ENCODE measurements at regions not wholly inside any gene's neighbourhood (a gene's known extent, or its start where the extent isn't known, plus 50 kb on each side); places are given as distances from the start of the nearest gene placed in this dataset.

- TF ChIP-seq JUND (IDR thresholded peaks at IDR 0.05; ENCODE audit: low read length) (no peak), POLR2AphosphoS5 (IDR thresholded peaks at IDR 0.05; ENCODE audit: low read depth, low read length) (no peak), RAD21 (IDR thresholded peaks at IDR 0.05 in 1 of 2, conservative IDR thresholded peaks at IDR 0.05 in 1 of 2; ENCODE audit: low read depth in 2 of 2, low read length in 2 of 2) (no peak), CTCF (IDR thresholded peaks at IDR 0.05; ENCODE audit: control extremely low read depth in 1 of 3, insufficient read depth in 1 of 3, low read depth in 1 of 3, low read length in 3 of 3) (no peak), TAF1 (IDR thresholded peaks at IDR 0.05; ENCODE audit: low read depth, low read length) (no peak), TBP (IDR thresholded peaks at IDR 0.05; ENCODE audit: low read depth, low read length) (no peak), JUN (IDR thresholded peaks at IDR 0.05; ENCODE audit: low read depth, low read length) (no peak), CEBPB (IDR thresholded peaks at IDR 0.05; ENCODE audit: low read depth, low read length) (no peak), CHD2 (IDR thresholded peaks at IDR 0.05; ENCODE audit: low read length) (no peak), POLR2A (IDR thresholded peaks at IDR 0.05; ENCODE audit: control extremely low read depth in 1 of 2, low read depth in 2 of 2, low read length in 2 of 2) (no peak), HDAC2 (IDR thresholded peaks at IDR 0.05; ENCODE audit: borderline replicate concordance in 1 of 2, low read depth in 2 of 2, low read length in 2 of 2) (no peak), EZH2 (IDR thresholded peaks at IDR 0.05; ENCODE audit: low read depth, low read length, severe bottlenecking) (no peak)
- TF ChIP-seq, protein P1, sequence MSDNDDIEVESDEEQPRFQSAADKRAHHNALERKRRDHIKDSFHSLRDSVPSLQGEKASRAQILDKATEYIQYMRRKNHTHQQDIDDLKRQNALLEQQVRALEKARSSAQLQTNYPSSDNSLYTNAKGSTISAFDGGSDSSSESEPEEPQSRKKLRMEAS (IDR thresholded peaks at IDR 0.05), result no peak
- TF ChIP-seq, protein P2, sequence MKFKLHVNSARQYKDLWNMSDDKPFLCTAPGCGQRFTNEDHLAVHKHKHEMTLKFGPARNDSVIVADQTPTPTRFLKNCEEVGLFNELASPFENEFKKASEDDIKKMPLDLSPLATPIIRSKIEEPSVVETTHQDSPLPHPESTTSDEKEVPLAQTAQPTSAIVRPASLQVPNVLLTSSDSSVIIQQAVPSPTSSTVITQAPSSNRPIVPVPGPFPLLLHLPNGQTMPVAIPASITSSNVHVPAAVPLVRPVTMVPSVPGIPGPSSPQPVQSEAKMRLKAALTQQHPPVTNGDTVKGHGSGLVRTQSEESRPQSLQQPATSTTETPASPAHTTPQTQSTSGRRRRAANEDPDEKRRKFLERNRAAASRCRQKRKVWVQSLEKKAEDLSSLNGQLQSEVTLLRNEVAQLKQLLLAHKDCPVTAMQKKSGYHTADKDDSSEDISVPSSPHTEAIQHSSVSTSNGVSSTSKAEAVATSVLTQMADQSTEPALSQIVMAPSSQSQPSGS (IDR thresholded peaks at IDR 0.05; ENCODE audit: low read length), result no peak
Measured at GRCh38 chr6:92159046-92159445, 1260.3 kb downstream of the EPHA7 start.

Measured in H1 (cell line).